H1 (cell line): ENCODE measurements at regions not wholly inside any gene's neighbourhood (a gene's known extent, or its start where the extent isn't known, plus 50 kb on each side); places are given as distances from the start of the nearest gene placed in this dataset.

Source experiments
- BCL11A ChIP-seq, 2 experiments: IDR thresholded peaks; one replicate each; pipeline ENCODE4 v1.6.1; 2011; ENCODE audit warnings: low read depth in 2 of 2, low read length in 2 of 2, mild to moderate bottlenecking in 2 of 2
- CEBPB ChIP-seq: IDR thresholded peaks from 2 replicates; pipeline ENCODE4 v1.6.1; 2012; ENCODE audit warnings: low read depth, low read length
- CHD7 ChIP-seq: fragments of 300-600 bp; sonication (generic); IDR thresholded peaks from 2 replicates; pipeline ENCODE4 v1.7.1; 2012; ENCODE audit warnings: low read length, moderate library complexity, mild to moderate bottlenecking, inconsistent platforms; ENCODE audit not compliant: insufficient replicate concordance
- CREB1 ChIP-seq: IDR thresholded peaks from 2 replicates; pipeline ENCODE4 v1.6.1; 2012; ENCODE audit warnings: inconsistent platforms
- CTCF ChIP-seq, 3 experiments: IDR thresholded peaks; 1 replicate in 2 of 3; 2 replicates in 1 of 3; pipeline versions ENCODE4 v1.5.1 to v1.6.1; 2011; ENCODE audit warnings: low read length in 3 of 3, mild to moderate bottlenecking in 3 of 3, inconsistent platforms in 2 of 3, low read depth in 1 of 3, moderate library complexity in 1 of 3; ENCODE audit not compliant: insufficient read depth in 1 of 3; ENCODE audit errors: control extremely low read depth in 1 of 3
- EP300 ChIP-seq, 2 experiments: IDR thresholded peaks; 1 replicate in 1 of 2; 2 replicates in 1 of 2; pipeline ENCODE4 v1.6.1; 2011 to 2012; ENCODE audit warnings: low read depth in 2 of 2, low read length in 2 of 2, mild to moderate bottlenecking in 2 of 2, borderline replicate concordance in 1 of 2, inconsistent platforms in 1 of 2, moderate library complexity in 1 of 2
- KDM1A ChIP-seq: fragments of 200-600, 300-600 bp; sonication (generic); IDR thresholded peaks from 2 replicates; pipeline ENCODE4 v1.7.1; 2016; ENCODE audit warnings: mild to moderate bottlenecking, low read length, borderline replicate concordance
- RFX5 ChIP-seq: IDR thresholded peaks from 2 replicates; pipeline ENCODE4 v1.6.1; 2011; ENCODE audit warnings: low read depth, low read length, improper control_type of control experiment, borderline replicate concordance
- SIRT6 ChIP-seq: IDR thresholded peaks from one replicate; pipeline ENCODE4 v1.7.1; 2012; ENCODE audit warnings: low read length, inconsistent platforms
- TAF1 ChIP-seq: IDR thresholded peaks from 2 replicates; pipeline ENCODE4 v1.6.1; 2011; ENCODE audit warnings: mild to moderate bottlenecking, low read depth, low read length
- TBP ChIP-seq: IDR thresholded peaks from 2 replicates; pipeline ENCODE4 v1.6.1; 2011; ENCODE audit warnings: low read depth, low read length, improper control_type of control experiment

DNA sequence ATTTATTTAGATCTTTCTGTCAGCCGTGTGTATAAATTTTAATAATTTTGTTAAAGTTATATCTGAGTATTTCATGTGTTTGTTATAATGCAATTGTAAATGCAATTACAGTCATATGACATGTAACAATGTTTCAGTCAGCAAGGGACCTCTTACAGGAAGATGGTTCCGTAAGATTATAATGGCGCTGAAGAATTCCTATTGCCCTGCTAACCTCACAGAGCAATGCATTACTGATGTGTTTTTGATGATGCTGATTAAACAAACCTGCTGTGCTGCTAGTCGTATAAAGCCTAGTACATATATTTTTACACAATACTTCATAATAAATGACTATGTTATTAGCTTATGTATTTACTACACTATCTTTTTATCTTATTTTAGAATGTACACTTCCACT is 1166.4 kb downstream of the CDH12 start (continued):
- TF ChIP-seq CHD7 (no peak), CREB1 (no peak), EP300 (IDR thresholded peaks at IDR 0.05; ENCODE audit: borderline replicate concordance in 1 of 2, low read depth in 2 of 2, low read length in 2 of 2) (no peak), CTCF (IDR thresholded peaks at IDR 0.05; ENCODE audit: control extremely low read depth in 1 of 3, insufficient read depth in 1 of 3, low read depth in 1 of 3, low read length in 3 of 3) (no peak), BCL11A (IDR thresholded peaks at IDR 0.05; ENCODE audit: low read depth in 2 of 2, low read length in 2 of 2) (no peak), TAF1 (no peak), SIRT6 (no peak), RFX5 (no peak), TBP (no peak), CEBPB (no peak), KDM1A (no peak)
